PFSK-1 (cell line): ENCODE measurements at regions not wholly inside any gene's neighbourhood (a gene's known extent, or its start where the extent isn't known, plus 50 kb on each side); places are given as distances from the start of the nearest gene placed in this dataset.

ENCODE experiments used
- FOXP2 ChIP-seq: optimal IDR thresholded peaks from 2 replicates; pipeline ENCODE3; 2011; ENCODE audit warnings: borderline replicate concordance, control low read depth, inconsistent platforms; ENCODE audit not compliant: insufficient read depth; ENCODE audit errors: extremely low read length, extremely low read depth
- POLR2AphosphoS5 ChIP-seq: IDR thresholded peaks from 2 replicates; pipeline ENCODE4 v1.6.1; 2012; ENCODE audit warnings: low read depth, mild to moderate bottlenecking, control low read depth, low read length, moderate library complexity
- SIN3A ChIP-seq: IDR thresholded peaks from 2 replicates; pipeline ENCODE4 v1.6.1; 2012; ENCODE audit warnings: mild to moderate bottlenecking, low read length, moderate library complexity, borderline replicate concordance; ENCODE audit not compliant: insufficient read depth
- TAF1 ChIP-seq: IDR thresholded peaks from 2 replicates; pipeline ENCODE4 v1.6.1; 2012; ENCODE audit warnings: low read length, control low read depth, borderline replicate concordance; ENCODE audit not compliant: insufficient read depth
- TF ChIP-seq, protein P1 (sequence below), 2 experiments: IDR thresholded peaks; 2 replicates each; pipeline versions ENCODE4 v1.6.1 to v1.8.0; 2011 to 2012; ENCODE audit warnings: low read depth in 2 of 2, low read length in 2 of 2, control low read depth in 1 of 2, inconsistent platforms in 1 of 2, mild to moderate bottlenecking in 1 of 2, moderate library complexity in 1 of 2; ENCODE audit not compliant: insufficient read depth in 1 of 2

DNA sequence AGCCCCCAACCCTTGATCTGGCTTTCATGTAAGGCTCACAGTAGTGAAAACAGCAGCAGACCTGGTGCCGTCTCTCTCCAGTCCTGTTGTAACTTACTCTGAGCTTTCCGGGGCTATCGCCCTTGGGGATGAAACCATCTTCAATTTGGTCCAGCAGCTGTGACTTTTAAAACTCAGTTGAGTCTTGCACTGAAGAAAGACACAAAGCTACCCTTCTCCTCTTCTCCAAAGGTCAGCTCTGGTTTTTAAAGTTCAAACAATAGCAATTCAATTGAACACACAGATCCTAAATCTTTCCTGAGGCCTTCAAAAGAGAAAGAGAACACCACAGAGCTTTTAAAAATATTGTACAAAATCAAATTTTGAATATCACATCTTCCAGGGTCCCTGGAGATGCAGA, 83.5 kb downstream of the SNX5 start:
- TF ChIP-seq POLR2AphosphoS5 (no peak), TAF1 (no peak), SIN3A (no peak), FOXP2 (no peak)
- TF ChIP-seq, protein P1, sequence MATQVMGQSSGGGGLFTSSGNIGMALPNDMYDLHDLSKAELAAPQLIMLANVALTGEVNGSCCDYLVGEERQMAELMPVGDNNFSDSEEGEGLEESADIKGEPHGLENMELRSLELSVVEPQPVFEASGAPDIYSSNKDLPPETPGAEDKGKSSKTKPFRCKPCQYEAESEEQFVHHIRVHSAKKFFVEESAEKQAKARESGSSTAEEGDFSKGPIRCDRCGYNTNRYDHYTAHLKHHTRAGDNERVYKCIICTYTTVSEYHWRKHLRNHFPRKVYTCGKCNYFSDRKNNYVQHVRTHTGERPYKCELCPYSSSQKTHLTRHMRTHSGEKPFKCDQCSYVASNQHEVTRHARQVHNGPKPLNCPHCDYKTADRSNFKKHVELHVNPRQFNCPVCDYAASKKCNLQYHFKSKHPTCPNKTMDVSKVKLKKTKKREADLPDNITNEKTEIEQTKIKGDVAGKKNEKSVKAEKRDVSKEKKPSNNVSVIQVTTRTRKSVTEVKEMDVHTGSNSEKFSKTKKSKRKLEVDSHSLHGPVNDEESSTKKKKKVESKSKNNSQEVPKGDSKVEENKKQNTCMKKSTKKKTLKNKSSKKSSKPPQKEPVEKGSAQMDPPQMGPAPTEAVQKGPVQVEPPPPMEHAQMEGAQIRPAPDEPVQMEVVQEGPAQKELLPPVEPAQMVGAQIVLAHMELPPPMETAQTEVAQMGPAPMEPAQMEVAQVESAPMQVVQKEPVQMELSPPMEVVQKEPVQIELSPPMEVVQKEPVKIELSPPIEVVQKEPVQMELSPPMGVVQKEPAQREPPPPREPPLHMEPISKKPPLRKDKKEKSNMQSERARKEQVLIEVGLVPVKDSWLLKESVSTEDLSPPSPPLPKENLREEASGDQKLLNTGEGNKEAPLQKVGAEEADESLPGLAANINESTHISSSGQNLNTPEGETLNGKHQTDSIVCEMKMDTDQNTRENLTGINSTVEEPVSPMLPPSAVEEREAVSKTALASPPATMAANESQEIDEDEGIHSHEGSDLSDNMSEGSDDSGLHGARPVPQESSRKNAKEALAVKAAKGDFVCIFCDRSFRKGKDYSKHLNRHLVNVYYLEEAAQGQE (IDR thresholded peaks at IDR 0.05; ENCODE audit: insufficient read depth in 1 of 2, low read depth in 2 of 2, low read length in 2 of 2) = no peak

DNA sequence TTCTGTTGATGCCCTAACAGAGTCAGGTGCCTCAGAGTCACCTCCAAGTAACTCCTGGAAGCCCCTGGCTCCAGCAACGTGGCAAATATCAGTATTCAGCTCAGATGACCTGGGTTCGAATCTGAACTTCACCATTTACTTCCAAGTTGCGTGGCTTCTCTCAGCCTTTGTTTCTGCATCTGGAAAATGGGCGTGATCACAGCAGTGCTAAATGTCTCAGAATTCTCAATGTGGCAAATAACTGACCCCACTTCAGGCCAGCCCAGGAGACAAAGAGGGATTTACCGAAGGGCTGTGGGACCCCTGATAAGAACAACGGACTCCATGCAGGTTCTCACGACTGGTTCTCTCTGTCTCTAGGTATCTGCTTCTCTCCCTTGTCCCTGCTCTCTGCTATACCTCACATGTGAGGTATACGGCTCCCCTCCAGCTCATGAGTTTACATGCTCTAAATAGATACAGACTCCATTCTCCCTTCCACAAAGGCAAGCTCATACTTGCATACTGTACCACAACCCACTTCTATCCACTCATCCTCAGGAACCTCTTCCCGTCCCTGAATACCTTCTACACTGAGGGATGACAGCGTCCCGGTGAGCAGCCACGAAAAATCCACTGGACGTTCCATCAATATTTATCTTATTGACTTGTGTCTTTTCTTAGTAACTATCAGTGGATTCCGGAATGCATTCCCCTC, 84.1 kb downstream of the SNX5 start:
- TF ChIP-seq FOXP2 (no peak), POLR2AphosphoS5 (no peak), TAF1 (no peak), SIN3A (no peak)
- TF ChIP-seq, protein P1 (IDR thresholded peaks at IDR 0.05; ENCODE audit: insufficient read depth in 1 of 2, low read depth in 2 of 2, low read length in 2 of 2) = no peak

DNA sequence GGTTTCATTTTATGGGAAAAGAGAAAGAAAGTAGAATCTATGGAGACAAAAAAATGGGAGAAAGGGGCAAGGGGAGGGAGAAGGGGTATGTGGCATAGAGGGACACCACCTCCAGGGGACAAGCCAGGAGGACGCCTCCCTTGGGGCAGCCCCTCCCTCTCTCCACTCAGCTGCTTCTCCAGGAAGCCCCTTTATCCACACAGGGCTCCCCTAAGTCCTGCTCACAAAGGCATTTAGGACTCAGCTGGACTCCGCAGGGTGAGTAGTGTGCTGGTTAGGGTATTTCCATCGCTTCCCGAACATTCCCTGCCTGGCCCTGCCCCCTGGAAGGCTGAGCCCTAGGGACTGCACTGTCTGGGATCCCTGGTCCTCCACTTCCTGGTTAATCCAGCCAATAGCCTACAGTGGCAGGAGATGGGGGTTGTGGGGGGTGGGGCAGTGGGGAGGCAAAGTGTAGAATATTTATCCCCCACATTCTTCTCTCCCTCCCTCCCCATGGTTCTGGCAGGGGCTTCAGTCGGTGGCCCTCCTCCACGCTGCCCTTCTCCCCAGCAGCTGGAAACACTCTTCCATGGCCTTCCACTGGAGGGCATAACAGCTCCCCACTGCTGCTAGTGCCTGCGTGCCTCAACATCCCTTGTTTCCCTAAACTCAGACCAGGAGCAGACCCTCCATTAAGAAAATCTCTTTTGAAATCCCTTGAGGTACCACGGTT, 84.8 kb downstream of the SNX5 start:
- TF ChIP-seq, protein P1 (IDR thresholded peaks at IDR 0.05; ENCODE audit: insufficient read depth in 1 of 2, low read depth in 2 of 2, low read length in 2 of 2) = no peak
- TF ChIP-seq POLR2AphosphoS5 = no peak
- no peak for TF ChIP-seq FOXP2
- no peak for TF ChIP-seq TAF1
- TF ChIP-seq SIN3A = no peak

DNA sequence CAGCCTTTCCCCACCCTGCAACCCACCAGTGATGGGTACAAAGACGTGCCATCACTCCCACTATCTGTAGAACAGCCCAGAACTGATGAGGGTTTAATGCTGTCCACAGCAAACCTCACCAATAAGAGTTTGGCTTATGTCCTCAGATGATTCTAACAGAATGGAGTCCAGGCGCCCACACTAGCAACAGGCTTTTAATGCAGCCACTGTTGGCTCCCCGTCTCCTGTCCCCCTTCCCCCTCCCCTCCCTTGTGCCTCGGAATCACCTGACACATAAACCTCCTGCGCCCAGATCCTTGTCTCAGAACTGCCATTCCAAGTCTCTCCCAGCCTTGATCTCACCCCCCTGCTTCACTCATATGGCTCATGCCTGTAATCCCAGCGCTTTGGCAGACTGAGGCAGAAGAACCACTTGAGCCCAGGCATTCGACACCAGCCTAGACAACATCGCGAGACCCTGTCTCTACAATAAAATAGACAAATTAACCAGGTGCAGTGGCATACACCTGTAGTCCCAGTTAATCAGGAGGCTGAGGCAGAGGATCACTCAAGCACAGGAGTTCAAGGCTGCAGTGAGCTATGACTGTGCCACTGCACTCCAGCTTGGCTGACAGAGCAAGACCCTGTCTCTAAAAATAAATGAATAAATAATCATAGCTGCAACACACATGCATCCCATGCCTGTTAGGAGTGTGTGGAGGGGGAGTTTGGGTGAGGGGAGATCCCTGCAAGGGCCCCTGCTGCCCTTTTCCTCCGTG, 85.6 kb downstream of the SNX5 start:
- no peak for TF ChIP-seq FOXP2
- TF ChIP-seq, protein P1 (IDR thresholded peaks at IDR 0.05; ENCODE audit: insufficient read depth in 1 of 2, low read depth in 2 of 2, low read length in 2 of 2) = no peak
- no peak for TF ChIP-seq SIN3A
- no peak for TF ChIP-seq TAF1
- no peak for TF ChIP-seq POLR2AphosphoS5
